H1 (cell line): ENCODE measurements at regions not wholly inside any gene's neighbourhood (a gene's known extent, or its start where the extent isn't known, plus 50 kb on each side); places are given as distances from the start of the nearest gene placed in this dataset.

Experiments
- GABPA ChIP-seq: IDR thresholded peaks from 2 replicates; pipeline ENCODE4 v1.6.1; 2011; ENCODE audit warnings: mild to moderate bottlenecking, low read length, moderate library complexity, borderline replicate concordance; ENCODE audit not compliant: insufficient read depth
- JUN ChIP-seq: IDR thresholded peaks from 2 replicates; pipeline ENCODE4 v1.6.1; 2011; ENCODE audit warnings: low read depth, mild to moderate bottlenecking, improper control_type of control experiment, low read length
- POLR2A ChIP-seq, 2 experiments: IDR thresholded peaks; 1 replicate in 1 of 2; 2 replicates in 1 of 2; pipeline ENCODE4 v1.6.1; 2011; ENCODE audit warnings: low read depth in 2 of 2, low read length in 2 of 2, mild to moderate bottlenecking in 2 of 2; ENCODE audit errors: control extremely low read depth in 1 of 2
- RFX5 ChIP-seq: IDR thresholded peaks from 2 replicates; pipeline ENCODE4 v1.6.1; 2011; ENCODE audit warnings: low read depth, low read length, improper control_type of control experiment, borderline replicate concordance
- SP2 ChIP-seq: IDR thresholded peaks from 2 replicates; pipeline ENCODE4 v1.6.1; 2012; ENCODE audit warnings: mild to moderate bottlenecking, low read length, inconsistent platforms

DNA sequence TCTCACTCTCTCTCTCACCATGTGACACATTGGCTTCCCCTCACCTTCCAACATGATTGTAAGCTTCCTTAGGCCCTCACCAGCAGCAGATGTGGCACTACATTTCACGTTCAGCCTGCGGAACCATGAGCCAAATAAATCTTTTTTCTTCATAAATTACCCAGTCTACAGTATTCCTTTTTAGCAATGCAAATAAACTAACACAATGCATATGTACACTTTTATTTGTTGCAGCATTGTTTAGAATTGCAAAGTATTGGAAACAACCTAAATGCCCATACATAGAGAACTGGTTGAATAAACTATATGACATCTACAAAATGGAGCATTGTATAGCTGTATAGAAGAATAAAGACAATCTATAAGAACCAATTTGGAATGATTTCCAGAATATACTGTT, 487.6 kb downstream of the FUT8 start (continued):
- TF ChIP-seq GABPA (no peak), SP2 (no peak), POLR2A (IDR thresholded peaks at IDR 0.05; ENCODE audit: control extremely low read depth in 1 of 2, low read depth in 2 of 2, low read length in 2 of 2) (no peak), JUN (no peak), RFX5 (no peak)
